ENCODE measurements at regions not wholly inside any gene's neighbourhood (a gene's known extent, or its start where the extent isn't known, plus 50 kb on each side); places are given as distances from the start of the nearest gene placed in this dataset.
"Not testable (repeated sequence)": the region's sequence is repeated elsewhere in the genome, so short reads cannot be mapped to it uniquely, and the experiment has no call there.

DNA sequence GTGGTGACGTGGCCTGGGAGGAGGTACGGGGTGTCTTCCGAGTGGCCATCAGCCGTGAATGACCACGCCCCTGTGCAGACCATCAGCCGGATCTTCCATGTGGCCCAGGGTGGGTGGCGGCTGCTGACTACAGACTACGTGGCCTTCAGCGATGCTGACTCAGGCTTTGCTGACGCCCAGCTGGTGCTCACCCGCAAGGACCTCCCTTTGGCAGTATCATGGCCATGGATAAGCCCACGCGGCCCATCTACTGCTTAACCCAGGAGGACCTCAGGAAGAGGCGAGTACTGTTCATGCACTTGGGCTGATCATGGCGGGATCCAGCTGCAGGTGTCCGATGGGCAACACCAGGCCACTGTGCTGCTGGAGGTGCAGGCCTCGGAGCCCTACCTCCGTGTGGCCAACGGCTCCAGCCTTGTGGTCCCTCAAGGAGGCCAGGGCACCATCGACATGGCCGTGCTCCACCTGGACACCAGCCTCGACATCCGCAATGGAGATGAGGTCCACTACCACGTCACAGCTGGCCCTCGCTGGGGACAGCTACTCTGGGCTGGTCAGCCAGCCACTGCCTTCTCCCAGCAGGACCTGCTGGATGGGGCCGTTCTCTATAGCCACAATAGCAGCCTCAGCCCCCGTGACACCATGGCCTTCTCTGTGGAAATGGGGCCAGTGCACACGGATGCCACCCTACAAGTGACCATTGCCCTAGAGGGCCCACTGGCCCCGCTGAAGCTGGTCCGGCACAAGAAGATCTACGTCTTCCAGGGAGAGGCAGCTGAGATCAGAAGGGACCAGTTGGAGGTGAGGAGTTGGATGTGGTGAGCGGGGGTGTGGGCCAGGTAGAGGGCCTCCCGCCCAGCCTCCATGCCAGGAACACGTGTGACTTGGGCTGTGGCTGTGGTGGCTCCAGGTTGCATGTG lies 178.4 kb downstream of the TBC1D2B start:
- no peak for TF ChIP-seq POLR2A (IDR thresholded peaks at IDR 0.05)
- no peak for TF ChIP-seq CTCF (IDR thresholded peaks at IDR 0.05)
- 90 to 91% methylated on average over 10 to 17 of the region's 34 CpGs for WGBS, 2 donors

GRCh38 chr15:77897896-77898406 lies 179.6 kb downstream of the TBC1D2B start:
- H3K27me3 ChIP-seq, result peaks cover 0 to 18% (median 0%) of the 10 kb centered on the region in 4 donors
- no peaks in the 10 kb centered on the region for H3K4me1 ChIP-seq
- no peak overlapping the region for H3K27ac ChIP-seq
- TF ChIP-seq CTCF (IDR thresholded peaks at IDR 0.05), result no peak
- no peak for TF ChIP-seq POLR2A (IDR thresholded peaks at IDR 0.05)
- DNase-seq, result no peak
- no peak overlapping the region for H3K4me3 ChIP-seq
- WGBS, 2 donors, result 69 to 82% methylated on average over 2 to 3 of the region's 12 CpGs
- no peaks in the 10 kb centered on the region for H3K9me3 ChIP-seq
- intact Hi-C loops (cut with DNase I), result no loop called here
- no peaks in the 10 kb centered on the region for H3K36me3 ChIP-seq

More for the DNA sequence above, 178.4 kb downstream of the TBC1D2B start:
- DNase-seq, result no peak
- Histone ChIP-seq H3K9me3 (no peaks in the 10 kb centered on the region), H3K36me3 (no peaks in the 10 kb centered on the region), H3K4me1 (no peaks in the 10 kb centered on the region), H3K4me3 (no peak overlapping the region), H3K27me3 (peaks cover 0 to 12% (median 0%) of the 10 kb centered on the region in 4 donors), H3K27ac (no peak overlapping the region)
- intact Hi-C loops (cut with DNase I), result no loop called here

GRCh38 chr15:77897113-77897895 lies 180.2 kb downstream of the TBC1D2B start:
- H3K27me3 ChIP-seq, result peaks cover 0 to 18% (median 0%) of the 10 kb centered on the region in 4 donors
- H3K4me3 ChIP-seq; H3K27ac ChIP-seq; H3K36me3 ChIP-seq; H3K4me1 ChIP-seq; DNase-seq; H3K9me3 ChIP-seq; intact Hi-C loops (cut with DNase I): not testable (repeated sequence)
- 73 to 85% methylated on average over 3 to 9 of the region's 37 CpGs for WGBS, 2 donors

GRCh38 chr15:77896147-77897112 lies 181.1 kb downstream of the TBC1D2B start:
- DNase-seq; H3K36me3 ChIP-seq; H3K9me3 ChIP-seq; H3K4me3 ChIP-seq; H3K4me1 ChIP-seq; intact Hi-C loops (cut with DNase I); H3K27ac ChIP-seq: not testable (repeated sequence)
- 80 to 91% methylated on average over 2 to 12 of the region's 32 CpGs for WGBS, 2 donors
- H3K27me3 ChIP-seq, result peaks cover 0 to 18% (median 0%) of the 10 kb centered on the region in 4 donors

DNA sequence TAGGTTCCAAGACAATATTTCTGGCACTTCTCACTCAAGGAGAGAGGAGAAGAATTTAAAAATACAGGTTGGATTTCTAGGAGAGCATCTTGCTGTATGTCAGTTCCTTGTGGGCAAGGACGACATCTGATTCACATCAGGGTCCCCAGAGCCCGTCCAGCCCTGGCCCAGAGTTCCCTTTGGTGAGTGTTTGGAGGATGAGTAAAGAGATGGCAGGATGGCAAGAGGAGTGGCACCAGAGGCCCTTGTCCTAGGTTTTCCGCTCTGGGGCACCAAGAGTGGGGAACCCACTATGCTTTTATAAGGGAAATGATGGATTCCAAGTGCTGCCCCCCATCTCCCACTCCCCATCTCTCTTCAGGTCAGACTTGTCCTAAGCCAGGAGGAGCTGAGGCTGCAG lies 181.8 kb downstream of the TBC1D2B start:
- no peak overlapping the region for H3K27ac ChIP-seq
- 50 to 73% methylated on average over 3 of the region's 3 CpGs for WGBS, 2 donors

DNA sequence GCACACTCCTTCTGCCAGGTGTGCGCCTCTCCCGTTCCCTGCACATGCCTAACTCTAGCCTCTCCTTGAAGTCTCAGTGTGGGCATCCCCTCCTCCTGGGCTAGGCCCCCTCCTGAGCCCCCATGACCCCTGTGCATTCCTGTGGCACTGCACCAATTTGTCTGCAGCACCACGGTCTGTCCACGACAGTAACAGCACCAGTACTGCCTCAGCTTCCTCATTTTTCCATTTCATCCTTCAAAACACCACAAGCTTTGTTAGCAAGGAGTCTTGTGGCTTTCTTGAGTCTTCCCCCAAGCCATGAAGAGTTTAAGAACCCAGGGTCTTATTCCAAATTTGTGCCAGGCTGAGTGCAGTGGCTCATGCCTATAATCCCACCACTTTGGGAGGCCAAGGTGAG lies 182.4 kb downstream of the TBC1D2B start:
- H3K9me3 ChIP-seq; DNase-seq; H3K27ac ChIP-seq; intact Hi-C loops (cut with DNase I); H3K4me1 ChIP-seq; H3K36me3 ChIP-seq; H3K4me3 ChIP-seq: not testable (repeated sequence)
- 37 to 50% methylated on average over 4 of the region's 4 CpGs for WGBS, 2 donors
- H3K27me3 ChIP-seq, result peaks cover 0 to 18% (median 0%) of the 10 kb centered on the region in 4 donors

More for the DNA sequence above, 181.8 kb downstream of the TBC1D2B start:
- H3K4me3 ChIP-seq, result no peak overlapping the region
- TF ChIP-seq CTCF (IDR thresholded peaks at IDR 0.05), result no peak
- no peak for TF ChIP-seq POLR2A (IDR thresholded peaks at IDR 0.05)
- H3K4me1 ChIP-seq, result peaks cover 0 to 4% (median 0%) of the 10 kb centered on the region in 3 donors
- intact Hi-C loops (cut with DNase I), result no loop called here
- no peaks in the 10 kb centered on the region for H3K9me3 ChIP-seq
- H3K27me3 ChIP-seq, result peaks cover 0 to 18% (median 0%) of the 10 kb centered on the region in 4 donors
- no peaks in the 10 kb centered on the region for H3K36me3 ChIP-seq
- DNase-seq, result no peak

GRCh38 chr15:77893671-77894640 lies 183.6 kb downstream of the TBC1D2B start:
- 66% methylated on average over 16 of the region's 52 CpGs; no CpG with 5 or more reads in 1 of the 2 donors for WGBS, 2 donors
- DNase-seq; intact Hi-C loops (cut with DNase I); H3K4me3 ChIP-seq; H3K27ac ChIP-seq; H3K9me3 ChIP-seq; H3K4me1 ChIP-seq; H3K36me3 ChIP-seq: not testable (repeated sequence)
- peaks cover 0 to 18% (median 0%) of the 10 kb centered on the region in 4 donors for H3K27me3 ChIP-seq

DNA sequence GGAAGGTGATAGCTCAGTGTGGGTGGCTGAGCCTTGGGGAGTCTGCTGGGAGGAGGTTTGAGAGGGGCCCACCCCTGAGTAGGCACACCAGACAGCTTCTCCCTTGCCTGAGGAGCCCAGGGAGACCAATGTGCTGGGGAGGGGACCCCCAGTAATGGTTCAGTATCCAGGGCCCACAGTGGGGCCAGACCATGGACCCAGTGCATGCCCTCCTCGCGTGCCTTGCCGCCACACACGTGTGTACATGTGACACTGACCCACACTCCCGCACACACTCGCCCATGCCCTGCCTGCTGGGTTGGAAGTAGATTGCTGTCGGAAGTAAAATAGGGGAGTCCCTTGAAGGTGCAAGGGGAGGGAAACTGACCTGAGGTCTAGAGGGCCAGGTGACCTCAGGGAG lies 184.3 kb downstream of the TBC1D2B start:
- DNase-seq; H3K27ac ChIP-seq; H3K9me3 ChIP-seq; H3K4me3 ChIP-seq; H3K36me3 ChIP-seq; intact Hi-C loops (cut with DNase I); H3K4me1 ChIP-seq: not testable (repeated sequence)
- WGBS, 2 donors, result 90% methylated on average over 2 of the region's 7 CpGs; no CpG with 5 or more reads in 1 of the 2 donors
- H3K27me3 ChIP-seq, result peaks cover 0 to 18% (median 0%) of the 10 kb centered on the region in 4 donors

Data from esophagus squamous epithelium (tissue), 5 donors.